Stromal cell of bone marrow (primary cell): ENCODE measurements at regions not wholly inside any gene's neighbourhood (a gene's known extent, or its start where the extent isn't known, plus 50 kb on each side); places are given as distances from the start of the nearest gene placed in this dataset.
"Not testable (repeated sequence)": the region's sequence is repeated elsewhere in the genome, so short reads cannot be mapped to it uniquely, and the experiment has no call there.

Source experiments
- DNase-seq: peaks from one replicate; pipeline ENCODE4 v3.0.0-alpha.2; 2012; ENCODE audit warnings: low read depth

DNA sequence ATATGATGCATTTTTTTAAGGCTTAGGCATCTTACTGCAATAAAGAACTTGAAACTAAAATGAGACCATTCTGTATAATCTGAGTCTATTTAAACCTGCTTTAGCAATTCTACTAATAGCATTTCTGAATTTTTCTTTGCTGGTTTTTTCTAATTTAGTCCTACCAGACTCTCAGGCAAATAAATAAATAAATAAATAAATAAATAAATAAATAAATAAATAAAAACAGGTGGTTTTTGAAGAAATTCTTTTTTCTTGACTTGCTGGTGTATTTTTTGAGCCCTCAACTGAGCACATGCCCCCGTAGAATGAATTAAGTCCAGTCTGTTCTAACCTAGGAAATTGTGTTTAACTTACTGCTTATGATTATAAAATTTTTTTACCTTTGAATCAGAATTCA lies 134.7 kb upstream of the FOXP2 start:
- DNase-seq: no peak

DNA sequence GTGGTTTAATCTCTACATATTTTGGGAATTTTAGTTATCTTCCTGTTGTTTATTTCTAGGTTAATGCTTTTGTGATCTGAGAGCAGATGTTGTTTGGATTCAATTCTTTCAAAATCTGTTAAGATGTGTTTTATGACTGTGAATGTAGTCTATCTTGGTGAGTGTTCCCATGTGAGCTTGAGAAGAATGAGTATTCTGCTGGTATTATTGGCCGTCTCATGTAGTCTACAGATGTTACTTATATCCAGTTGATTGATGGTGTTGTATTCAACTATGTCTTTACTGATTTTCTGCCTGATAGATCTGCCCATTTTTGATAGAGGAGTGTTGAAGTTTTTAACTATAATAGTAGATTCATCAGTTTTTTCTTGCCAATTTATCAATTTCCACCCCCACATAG lies 141.4 kb upstream of the FOXP2 start:
- DNase-seq: no peak

DNA sequence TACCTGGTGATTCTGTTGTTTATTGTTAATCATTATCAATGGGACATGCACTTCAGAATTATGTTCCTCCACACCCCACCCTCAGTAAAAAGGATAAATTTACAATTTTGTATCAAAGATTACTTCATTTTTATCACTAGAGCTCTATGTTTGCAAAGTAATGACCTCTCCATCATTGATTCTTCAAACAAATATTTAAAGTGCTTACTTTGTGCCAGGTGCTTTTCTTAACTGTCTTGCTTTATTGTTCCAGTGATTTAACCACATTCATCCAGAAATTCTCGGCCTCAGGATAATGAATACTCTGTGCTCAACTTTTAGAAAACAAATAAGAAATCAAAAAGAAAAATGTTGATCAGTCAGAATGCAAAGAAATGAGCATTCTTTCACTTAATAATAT lies 144.9 kb upstream of the FOXP2 start:
- DNase-seq: no peak

DNA sequence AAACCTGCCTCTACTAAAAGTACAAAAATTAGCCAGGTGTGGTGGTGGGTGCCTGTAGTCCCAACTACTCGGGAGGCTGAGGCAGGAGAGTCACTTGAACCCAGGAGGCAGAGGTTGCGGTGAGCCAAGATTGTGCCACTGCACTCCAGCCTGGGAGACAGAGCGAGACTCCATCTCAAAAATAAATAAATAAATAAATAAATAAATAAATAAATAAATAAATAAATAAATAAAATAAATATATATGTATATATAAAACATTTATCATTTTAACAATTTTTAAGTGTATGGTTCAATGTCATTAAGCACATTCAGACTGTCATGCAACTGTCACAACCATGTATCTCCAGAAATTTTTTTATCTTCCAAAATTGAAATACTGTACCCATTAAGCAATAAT lies 147.1 kb upstream of the FOXP2 start:
- DNase-seq: not testable (repeated sequence)

DNA sequence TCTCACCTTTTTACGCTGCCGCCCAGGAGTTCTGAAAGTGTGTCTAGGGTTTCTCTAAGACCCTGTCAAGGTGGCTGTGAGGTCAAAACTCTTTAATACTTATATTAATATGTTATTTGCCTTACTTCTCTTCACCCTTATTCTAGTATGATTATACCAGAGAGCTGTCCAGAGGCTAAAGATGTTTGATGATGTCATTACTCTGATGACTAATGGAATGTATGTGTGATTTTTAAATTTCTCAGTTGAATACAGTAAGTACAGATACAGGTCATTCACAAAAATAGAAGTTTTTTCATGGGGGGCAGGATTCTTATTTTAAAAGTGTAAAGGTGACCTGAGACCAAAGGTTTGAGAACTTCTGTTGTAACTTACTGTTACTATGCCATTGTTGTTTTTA lies 150.6 kb upstream of the FOXP2 start:
- DNase-seq: no peak

DNA sequence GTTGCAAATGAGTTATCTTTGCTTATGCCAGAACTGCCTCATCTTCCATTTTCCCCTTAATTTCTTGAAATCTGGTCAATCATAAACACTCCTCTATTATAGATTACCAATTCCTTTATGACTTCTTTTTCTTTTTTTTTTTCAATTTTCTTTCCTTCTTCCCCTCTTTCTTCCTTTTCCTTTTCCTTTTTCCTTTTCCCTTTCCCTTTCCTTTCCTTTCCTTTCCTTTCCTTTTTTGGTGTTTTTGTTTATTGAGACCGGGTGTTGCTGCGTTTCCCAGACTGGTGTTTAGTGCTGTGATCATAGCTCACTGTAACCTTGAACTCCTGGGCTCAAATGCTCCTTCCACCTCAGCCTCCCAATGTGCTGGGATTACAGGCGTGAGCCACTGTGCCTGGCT lies 151.4 kb upstream of the FOXP2 start:
- DNase-seq: no peak

DNA sequence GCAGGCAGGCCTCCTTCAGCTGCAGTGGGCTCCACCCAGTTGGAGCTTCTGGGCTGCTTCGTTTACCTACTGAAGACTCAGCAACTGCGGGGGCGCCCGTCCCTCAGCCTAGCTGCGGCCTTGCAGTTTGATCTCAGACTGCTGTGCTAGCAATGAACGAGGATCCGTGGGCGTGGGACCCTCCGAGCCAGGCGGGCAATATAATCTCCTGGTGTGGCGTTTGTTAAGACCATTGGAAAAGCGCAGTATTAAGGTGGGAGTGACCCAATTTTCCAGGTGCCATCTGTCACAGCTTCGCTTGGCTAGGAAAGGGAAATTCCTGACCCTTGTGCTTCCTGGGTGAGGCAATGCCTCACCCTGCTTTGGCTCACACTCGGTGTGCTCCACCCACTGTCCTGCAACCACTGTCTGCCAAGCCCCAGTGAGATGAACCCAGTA lies 159.2 kb upstream of the FOXP2 start:
- no peak for DNase-seq

DNA sequence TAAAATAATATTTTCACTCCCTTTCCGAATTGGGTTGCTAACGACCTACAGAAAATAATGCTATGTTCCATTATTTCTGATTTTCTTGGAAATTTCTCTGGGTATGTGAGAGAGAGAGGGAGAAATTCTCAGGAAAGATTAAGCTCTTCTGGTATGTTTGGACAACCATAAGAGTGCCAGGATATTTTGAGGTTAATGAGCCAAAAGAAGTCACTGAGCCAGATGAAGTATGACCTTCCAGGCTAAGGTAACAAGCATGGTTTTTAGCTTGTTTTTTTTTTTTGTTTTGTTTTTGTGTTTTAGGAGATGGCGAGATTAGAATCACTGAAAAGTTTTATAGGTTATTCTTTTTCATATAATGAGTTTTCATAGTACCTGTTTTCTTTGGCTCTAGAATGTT lies 171.0 kb upstream of the FOXP2 start:
- no peak for DNase-seq

DNA sequence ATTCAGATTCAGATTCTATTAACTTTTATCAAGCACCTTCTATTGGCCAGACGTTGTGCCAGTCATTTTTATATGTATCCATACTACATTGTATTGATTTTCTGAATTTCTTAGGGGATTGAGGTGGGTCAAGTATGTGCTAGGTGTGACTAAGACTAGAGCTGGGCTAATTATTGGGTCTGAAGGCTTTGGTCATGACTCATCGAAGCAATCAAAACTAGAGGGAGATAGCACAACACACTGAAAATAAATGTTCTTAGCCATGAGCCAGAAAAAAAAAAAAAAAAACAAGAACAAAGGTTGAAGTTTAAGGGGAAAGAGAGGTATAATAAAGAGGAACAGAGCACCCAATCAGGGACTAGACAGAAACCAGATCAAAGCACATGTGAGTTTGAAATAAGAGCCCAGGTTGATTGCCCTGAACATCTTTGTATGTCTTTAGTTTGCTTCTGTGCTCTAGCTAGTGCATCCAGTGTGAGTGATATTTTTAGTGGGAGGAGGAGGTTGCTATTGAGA lies 171.6 kb upstream of the FOXP2 start:
- DNase-seq: no peak

DNA sequence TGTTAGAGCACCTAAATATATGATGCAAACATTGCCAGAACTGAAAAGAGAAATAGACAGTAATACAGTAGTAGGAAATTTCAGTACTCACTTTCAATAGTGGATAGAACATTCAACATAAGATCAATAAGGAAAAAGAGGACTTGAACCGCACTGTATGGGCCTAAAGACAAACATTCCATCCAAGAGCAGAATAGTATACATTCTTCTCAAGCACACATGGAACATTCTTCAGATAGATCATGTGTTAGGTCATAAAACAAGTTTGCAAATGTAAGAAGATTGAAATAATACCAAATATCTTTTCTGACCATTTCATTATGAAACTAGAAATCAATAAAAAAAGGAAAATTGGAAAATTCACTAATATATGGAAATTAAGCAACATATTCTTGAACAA lies 185.4 kb upstream of the FOXP2 start:
- DNase-seq: no peak

DNA sequence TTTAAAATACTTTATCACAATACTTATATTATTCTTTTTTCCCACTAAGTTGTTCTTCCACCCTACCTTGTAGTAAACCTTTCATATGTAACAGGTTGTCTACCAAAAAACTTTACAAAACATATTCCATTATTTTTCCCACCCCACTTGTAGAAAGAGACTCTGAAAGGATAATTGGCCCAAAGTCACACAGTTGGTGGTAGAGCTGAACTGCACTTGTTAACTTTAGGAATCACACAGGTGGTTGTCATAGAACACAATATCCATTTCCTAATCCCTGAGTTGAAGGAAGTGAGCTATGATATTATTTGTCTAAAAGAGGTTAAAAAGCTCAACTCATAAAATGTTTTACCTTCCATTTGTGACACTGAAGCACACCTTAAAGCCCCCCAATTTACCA lies 188.8 kb upstream of the FOXP2 start:
- DNase-seq: no peak

DNA sequence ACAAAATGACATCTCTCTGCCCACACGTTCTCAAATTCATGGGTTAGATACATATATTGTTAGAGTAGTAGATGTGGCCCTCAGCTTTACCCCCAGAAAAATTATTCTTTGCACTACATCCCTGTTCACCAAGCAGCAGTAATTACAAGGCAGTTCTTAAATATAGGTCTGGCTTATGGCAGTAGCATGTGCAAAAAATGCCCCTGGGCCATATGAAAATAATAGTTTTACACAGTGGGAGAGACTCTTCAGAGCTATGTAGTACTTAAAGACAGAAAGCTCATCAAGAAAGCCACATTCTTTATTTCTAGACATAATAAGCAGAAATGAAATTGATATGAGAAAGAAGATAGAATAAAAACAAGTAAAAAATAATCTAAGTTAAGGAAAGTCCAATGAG lies 196.3 kb upstream of the FOXP2 start:
- DNase-seq: no peak

DNA sequence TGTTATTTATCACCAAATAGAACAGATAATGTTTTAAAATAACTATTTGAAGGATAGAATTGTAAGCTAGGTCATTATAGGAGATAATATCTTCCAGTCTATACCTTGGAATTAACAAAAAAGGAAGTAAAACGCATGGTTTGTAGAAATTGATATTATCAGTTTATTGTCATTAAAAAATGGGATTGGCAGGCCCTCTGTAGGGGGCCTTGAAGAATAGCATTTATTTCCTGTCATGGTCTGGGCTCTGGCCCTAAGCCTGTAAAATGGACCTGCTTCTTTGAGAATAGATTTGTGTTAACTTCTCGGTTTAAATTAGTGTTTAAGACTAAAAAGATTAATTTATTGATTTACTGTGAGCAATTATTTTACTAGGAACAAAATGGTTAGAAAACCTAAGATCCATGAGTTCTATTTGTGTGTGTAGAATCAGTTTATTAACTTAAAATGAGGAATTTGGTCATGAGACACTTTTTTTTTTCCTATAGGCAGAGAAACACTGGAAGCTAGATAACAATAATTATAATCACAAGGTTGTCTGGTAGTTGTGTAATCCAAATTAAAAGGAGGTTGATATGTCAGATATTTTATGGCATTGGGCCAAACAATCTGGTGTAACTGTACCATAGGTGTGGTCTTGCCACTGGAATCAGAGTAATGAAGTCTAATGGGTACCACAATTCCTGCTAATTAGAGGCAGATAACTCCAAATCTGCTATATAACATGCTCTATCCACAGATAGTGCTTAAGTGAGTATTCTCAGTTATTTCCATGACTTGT lies 197.4 kb upstream of the FOXP2 start:
- DNase-seq: no peak

DNA sequence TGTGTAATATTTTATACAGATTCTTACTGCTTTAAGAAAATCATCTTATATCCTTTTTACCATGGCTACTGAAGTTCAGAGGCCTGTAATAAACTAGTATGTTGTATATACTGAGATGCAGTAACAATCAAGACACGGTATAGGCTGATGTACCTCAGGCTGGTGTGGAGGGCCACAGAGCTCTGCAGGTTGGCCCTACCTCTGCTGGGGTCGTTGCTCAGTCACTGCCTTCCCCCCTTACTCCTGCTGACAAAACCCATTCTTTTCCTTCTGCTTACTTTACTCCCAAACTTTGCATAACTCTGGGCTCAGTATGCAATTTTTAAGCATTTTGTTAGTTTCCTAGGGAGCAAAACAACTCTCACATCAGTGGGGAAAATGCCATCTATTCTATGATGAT lies 200.1 kb upstream of the FOXP2 start:
- no peak for DNase-seq

DNA sequence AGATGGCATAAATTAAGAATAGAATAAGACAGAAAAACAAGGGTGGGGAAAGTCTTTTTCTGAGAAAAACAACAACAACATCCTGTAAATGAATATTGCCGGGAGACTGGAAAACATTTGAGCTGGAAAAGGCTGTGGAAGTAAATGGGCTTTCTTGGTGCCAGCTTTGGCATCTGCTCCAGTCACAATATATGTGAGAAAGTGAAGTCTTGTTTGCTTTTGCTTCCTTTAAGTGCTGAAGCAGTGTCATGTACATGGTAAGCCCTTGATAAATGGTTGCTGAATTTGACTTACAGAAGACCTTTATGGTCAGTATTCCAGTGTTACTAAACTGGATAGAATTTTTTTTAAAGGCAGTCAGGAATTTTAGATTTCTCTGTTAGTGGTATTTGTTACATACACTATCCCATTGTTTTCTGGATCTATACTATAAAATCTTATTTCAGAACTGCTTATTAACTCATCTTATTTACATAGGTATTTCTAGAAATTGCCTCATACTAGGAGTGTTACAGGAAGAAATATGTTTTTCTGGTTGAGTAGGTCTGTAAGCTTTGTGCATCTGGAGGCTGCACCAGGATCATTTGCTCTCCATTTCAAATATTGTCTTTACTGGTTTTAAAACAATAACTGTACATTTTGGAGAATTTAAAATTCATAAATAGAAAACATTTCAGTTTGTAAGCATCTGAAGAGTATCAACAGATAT lies 201.7 kb upstream of the FOXP2 start:
- DNase-seq: no peak

DNA sequence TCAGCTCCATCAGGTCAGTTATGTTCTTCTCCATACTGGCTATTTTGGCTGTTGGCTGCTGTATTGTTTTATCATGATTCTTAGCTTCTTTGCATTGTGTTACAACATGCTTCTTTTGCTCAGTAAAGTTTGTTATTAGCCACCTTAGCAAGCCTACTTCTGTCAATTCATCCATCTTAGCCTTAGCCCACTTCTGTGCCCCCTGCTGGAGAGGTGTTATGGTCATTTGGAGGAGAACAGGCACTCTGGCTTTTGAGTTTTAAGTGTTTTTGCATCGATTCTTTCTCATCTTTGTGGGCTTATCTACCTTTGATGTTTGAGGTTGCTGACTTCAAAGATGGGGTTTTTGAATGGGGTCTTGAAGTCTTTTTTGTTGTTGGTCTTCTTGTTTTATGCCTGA lies 204.6 kb upstream of the FOXP2 start:
- no peak for DNase-seq

DNA sequence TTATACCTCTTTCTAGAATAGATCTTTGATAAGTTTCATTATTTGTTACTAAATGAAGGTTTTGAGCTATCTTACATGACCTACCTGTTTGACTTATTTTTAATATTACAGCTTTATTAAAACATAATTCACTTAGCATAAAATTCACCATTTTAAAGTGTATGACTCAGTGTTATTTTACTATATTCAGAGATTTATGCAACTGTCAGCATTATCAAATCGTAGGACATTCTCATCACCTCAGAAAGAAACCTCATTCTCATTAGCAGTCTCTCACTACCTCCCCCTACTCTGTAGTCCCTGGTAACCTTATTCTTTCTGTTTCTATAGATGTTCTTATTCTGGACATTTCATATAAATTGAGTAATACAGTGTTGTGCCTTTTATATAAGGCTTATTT lies 207.9 kb upstream of the FOXP2 start:
- no peak for DNase-seq

DNA sequence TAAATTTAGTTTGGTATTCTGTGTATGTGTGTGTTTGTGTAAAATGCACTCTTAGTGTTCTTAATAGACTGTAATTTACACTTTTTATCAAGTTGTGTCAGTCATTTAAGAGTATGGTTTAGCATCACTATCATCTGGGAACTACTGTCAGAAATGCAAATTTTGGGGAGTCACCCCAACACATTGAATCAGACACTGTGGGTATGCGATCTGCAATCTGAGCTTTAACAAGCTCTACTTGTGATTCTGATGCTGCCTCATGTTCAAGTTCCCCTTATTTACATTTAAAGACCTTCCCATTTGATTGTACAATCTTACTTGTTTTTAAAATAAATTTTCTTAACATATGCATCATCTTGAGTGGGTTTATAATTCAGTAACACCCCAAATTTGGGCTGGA lies 218.1 kb upstream of the FOXP2 start:
- no peak for DNase-seq

DNA sequence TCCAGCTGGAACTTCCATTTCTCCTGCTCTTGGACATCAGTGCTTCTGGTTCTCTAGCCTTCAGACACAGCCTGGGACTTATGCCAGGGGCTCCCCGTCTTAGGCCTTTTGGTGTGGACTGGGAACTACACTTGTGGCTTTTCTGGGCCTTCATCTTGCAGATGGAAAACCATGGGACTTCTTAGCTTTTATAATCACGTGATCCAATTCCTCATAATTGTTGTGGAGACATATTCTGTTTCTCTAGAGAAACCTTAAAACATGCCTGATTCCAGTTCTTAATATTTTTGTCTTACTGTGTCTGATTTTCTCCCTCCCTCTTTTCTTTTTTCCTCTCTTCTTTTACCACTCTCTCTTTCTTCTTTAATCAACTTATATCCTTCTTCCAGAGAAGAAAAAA lies 224.2 kb upstream of the FOXP2 start:
- no peak for DNase-seq

DNA sequence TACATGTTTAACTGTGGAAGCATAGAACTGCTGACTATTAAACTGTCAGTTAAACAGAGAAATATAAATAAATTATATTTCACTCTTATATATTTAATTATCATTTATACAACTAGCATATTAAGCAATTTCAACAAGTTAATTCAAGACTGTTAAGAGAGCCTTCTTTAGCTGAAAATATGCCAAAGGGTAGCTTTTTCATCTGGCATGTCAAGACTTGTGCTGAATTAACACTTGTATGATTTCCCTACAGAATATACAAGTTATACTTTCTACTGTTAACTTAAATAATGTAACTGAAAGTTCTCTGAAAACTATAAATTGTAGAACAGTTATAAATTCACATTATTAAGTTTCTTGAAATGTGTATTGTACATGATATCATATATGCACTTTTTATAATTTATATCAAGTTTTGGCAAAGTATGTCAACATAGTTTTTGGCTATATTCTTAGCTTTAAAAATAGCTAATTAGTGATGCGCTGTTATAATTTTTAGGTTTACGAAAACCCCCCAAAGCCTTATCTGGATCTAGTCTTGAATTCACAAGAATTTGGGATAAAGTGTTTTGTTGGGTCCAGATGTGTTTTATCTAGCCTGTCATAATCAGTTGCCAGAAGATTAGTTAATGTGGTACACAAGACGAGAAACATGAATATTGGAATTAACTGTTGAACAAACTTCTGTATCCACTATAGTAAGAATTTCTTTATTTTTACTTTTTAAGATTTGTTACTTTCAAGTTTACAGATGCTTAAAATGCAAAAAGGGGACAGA lies 231.1 kb upstream of the FOXP2 start:
- DNase-seq: no peak

DNA sequence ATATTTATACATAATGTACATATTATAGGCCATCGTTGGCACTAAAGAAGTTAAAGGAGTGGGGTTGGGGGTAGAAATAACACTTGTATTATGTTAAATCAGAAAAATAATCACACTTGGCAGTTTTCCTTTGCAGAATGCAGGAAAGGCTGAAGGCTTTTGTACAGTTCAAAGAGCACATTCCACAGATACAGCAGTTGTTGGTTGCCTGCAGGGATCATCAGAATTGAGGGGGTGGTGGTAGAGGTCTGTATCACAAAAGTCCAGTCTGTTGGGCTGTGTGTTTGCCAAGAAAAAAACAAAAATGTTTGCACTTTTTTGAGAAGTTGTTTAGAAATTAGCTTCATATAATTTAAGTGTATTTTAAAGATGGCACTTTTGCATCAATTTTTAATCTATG lies 231.8 kb upstream of the FOXP2 start:
- no peak for DNase-seq

DNA sequence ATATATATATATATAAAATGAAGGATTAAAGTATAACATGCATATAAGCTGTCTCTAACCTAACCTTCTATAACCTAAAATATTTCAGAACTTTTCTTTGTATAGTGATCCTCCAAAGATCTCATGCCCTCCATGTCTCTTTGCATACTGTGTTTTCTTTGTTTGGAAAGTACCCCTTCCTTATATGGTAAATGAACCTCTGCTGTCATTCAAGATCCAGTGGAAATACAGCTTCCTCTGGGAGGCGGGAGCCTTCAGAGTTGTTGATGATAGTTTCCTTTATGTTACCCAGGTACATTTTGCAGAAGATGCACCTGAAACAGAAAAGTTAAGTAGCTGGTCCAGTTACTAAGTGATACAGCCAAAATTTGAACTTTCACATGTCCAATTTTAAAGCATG lies 233.3 kb upstream of the FOXP2 start:
- DNase-seq: no peak
